ENCODE measurements at regions not wholly inside any gene's neighbourhood (a gene's known extent, or its start where the extent isn't known, plus 50 kb on each side); places are given as distances from the start of the nearest gene placed in this dataset.
"Not testable (repeated sequence)": the region's sequence is repeated elsewhere in the genome, so short reads cannot be mapped to it uniquely, and the experiment has no call there.

DNA sequence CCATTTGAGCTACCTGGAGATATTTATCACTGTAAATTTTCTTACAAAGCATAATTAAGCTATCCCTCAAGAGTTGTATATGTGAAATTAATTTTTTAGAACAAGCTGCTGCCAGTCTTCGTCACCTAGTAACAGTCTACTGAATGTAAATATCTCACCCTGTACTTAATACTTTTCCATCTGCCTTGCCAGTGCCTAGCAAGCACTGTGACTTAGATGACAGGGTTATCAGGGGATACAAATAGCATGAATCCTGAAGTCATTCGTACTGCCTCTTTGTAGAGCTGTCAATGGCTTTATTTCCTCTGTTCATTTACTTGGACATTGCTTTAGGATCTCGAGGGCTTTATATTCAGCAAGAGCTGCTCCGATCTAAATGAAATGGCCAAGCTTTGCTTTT lies 763.6 kb downstream of the ADCYAP1 start:
- DNase-seq (ENCODE audit: low spot score) = no peak

DNA sequence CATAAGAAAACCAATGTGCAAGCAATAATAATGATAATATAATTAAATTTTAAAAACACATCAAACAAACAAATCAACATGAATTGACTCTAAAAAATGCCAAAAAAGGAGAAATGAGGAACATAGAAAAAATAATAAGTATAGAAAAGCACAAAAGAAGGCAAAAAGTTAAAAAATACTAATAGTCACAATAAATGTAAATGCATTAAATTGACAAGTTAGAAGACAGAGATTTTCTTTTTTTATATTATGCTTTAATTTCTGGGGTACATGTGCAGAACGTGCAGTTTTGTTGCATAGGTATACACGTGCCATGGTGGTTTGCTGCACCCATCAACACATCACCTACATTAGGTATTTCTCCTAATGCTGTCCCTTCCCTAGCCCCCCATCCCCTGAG lies 767.0 kb downstream of the ADCYAP1 start:
- not testable (repeated sequence) for DNase-seq (ENCODE audit: low spot score)

DNA sequence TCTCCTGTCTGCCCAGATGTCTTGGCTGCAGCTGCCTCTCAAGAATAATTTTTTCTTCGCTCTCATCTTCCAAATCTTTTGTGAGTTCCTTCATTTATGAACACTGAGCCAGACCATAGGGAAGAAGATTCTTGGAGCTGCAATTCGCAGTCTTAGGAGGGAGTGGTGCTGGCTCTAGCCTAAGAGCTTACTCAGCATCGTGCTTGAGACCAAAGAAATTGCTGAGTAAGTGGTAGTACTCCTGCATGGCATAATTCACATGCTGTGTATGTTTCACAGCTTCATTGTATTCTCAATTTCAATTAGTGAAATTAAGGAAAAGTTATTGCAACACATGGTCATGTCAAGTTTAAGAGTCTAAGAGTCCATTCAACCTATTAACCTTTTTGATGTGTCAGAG lies 771.7 kb downstream of the ADCYAP1 start:
- DNase-seq (ENCODE audit: low spot score) = no peak

DNA sequence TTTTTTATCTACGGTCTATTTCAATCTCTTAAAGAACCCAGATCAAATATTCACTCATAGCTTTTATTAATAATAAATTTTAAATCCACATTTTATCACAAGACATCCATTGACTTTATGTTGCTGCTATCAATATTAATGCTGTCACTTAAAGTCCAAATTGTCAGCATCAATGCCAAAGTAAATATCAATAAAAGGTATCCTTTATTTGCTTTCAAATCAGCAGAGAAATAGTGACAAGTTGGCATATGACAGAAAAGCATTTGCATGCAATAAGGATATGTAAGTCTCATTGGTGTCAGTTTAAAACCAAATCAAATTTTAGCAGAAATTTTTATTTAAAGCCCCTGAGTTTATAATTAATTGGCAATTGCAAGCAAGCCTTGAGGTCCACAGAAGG lies 775.4 kb downstream of the ADCYAP1 start:
- DNase-seq (ENCODE audit: low spot score) = no peak

DNA sequence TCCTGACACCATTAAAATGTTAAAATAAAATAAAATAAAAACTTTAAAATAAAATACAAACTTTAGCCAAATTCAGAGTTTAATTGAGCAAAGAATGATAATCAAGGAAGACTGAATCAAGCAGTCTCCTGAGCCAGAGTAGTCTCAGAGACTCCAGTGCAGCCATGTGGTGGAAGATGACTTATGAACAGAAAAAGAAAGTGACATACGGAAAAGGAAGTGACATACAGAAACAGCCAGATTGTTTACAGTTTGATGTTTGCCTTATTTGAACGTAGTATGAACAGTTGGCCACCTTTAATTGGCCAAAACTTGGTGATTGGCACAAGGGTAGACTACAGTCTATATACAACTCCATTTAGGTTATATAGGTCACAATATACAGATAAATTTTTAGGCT lies 787.2 kb downstream of the ADCYAP1 start:
- DNase-seq (ENCODE audit: low spot score) = no peak

DNA sequence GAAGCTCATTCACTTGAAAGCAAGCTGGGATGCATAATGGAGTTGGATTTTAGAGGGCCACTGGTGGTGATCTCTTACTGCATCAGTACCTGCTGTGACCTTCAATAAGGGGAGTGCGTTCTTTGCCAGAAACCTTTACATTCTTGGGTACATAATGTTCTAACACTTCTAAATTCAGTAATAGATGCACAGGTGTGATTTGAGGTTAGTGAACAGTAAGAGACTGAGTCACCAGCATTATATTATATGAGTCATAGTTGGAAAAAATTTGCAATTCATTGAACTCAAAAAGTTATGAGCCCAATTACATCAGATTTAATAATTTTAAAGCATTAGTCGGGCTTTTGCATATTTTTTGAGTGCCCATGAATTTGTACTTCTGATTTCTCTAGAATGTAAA lies 803.3 kb downstream of the ADCYAP1 start:
- DNase-seq (ENCODE audit: low spot score) = no peak

DNA sequence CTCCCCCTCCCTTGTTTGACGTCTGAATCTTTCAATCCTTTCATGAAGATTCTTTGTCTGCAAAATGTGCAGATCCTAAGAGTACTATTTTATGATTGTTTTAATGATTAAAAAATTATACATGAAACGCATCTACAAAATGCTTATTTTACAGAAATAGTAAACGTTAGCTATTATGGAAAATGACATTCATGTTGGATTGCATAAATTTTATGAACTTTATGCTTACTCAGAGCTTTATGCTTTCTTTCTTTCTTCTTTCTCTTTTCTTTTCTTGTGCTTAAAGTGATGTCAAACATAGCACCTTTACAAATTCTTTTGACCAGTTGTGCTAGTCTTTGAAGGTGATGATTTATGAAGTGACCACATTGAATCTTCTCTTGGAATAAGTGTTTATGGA lies 805.4 kb downstream of the ADCYAP1 start:
- no peak for DNase-seq (ENCODE audit: low spot score)

DNA sequence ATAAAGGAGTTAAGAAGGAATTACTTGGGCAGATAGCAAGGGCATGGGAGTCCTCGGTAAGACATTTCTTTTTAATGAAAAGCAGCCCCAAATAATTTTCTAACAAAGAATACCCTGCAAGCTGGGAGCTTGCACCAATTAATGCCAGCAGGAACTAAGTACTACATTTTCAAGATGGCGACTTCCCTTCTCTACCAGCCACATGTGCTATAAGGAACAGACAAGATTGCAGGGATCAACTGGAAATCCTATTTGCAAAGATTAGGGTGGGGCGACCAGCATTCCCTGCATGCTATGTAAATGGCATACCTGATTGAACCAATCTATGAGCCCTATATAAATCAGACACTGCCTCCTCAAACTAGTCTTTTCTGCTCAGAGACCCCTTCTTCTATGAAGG lies 827.5 kb downstream of the ADCYAP1 start:
- DNase-seq (ENCODE audit: low spot score) = no peak

DNA sequence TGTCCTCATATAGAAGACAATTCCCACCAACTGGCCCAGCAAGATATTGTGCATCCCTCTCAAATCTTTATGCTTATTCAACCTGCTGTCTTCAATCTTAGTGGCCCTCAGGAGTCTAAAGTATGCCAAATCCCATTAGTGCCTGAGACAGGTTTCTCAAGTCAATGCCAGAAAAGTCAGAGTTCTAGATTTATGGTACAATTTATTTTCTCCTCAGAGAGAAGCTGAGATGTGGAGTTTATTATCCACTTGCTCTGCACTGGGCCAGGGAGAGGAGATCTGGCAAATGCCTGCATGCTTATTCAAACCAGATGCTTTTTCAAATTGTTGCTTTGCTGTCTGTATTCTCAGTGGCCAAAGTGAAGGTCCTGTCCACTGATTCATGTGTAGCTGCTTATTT lies 825.2 kb downstream of the METTL4 start:
- no peak for DNase-seq (ENCODE audit: low spot score)

DNA sequence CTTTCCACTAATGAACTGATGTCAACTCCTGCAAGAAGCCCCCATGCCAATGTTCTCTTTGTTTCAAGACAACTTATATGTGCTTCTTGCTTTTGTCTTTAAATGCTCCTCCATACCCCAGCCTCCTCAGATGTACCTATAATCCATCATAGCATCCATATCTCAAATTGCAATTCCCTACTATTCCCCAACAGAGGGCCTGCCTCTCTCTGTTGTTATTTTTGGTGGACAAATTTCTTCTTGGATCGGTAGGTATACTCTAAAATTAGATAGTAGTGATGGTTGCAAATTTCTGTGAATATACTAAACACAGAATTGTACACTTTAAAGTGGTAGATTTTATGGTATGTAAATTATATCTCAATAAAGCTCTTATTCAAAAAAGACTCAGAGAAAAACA lies 820.1 kb downstream of the METTL4 start:
- no peak for DNase-seq (ENCODE audit: low spot score)

DNA sequence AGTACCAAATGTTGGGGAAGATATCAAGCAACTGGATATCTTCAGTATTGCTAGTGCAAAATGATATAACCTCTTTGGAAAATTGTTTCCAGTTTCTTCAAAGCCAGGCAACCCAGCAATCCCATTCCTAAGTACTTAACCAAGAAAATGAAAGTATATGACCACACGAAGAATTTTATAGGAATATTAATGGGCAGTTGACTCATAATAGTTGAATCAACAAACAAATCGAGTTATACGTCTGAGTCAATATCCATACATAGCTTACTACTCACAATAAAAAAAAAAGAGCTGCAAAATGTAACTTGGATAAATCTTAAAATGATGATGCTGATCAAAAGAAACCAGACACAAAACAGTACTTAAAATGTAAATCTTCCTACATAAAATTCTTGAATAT lies 810.4 kb downstream of the METTL4 start:
- DNase-seq (ENCODE audit: low spot score) = no peak

DNA sequence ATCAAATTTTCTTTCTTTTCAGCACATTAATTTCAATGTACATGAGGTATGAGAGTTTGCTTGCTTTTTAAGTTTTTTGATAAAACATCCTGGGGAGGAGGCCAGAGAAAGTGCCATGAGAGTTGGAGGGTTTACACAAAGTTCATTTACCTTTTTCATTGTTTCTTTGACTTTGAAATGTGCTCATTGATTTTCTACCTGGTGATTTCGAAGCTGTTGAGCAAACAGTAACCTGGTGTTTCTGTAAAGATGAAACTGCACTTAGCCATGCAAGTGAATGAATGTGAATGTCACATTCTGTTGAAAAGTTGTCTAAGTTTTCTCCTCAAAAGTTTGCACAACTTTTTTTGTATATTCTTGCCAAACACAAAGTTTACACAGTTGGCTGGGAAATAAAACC lies 797.0 kb downstream of the METTL4 start:
- no peak for DNase-seq (ENCODE audit: low spot score)

DNA sequence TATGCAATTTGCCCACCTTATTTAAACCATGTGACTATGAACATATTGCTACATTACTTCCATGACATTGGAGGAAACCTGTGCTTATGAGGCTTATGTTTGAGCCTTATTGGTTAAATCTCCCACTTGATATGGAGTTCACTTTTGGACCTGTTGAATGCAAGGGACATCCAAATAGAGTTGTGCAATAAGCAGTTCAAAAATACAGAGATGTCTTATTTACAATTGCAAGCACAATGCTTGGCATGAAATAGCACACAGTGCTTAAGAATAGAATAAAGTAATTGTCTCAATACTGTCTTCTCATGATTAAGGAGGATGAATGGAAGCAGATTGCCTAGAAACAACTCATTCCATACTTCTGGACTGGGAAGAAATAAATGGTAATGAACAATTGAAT lies 793.5 kb downstream of the METTL4 start:
- DNase-seq (ENCODE audit: low spot score) = no peak

DNA sequence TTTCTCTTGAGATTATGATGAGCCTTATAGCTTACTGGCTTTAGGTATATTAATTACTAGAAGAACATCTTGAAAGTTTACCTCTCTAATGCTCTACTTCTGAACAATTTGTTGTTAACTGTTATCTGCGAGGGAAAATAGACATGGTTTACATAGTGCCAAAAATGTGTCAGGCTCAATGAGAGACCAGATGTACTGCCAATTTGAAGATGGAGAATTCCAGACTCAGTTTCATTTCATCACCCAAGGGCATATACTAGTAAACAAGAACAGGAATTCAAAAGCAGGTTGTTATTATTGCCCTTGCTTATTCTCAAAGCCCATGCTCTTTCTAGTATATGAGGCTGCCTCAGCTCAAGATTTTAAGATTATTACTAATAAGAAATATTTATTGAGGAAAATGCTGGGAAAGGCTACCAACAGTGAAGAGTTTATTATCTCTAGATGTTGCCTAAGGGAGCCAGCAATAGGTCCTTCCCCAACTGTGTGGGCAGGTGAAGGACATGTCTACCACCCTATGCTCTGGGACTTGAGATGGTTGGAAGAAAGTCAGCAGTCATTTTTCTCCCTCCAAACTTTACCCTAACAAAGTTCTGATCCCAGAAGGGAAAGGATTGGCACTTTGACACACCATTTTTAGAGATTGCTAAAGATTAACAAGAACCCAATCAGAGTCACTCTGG lies 792.7 kb downstream of the METTL4 start:
- DNase-seq (ENCODE audit: low spot score) = no peak

DNA sequence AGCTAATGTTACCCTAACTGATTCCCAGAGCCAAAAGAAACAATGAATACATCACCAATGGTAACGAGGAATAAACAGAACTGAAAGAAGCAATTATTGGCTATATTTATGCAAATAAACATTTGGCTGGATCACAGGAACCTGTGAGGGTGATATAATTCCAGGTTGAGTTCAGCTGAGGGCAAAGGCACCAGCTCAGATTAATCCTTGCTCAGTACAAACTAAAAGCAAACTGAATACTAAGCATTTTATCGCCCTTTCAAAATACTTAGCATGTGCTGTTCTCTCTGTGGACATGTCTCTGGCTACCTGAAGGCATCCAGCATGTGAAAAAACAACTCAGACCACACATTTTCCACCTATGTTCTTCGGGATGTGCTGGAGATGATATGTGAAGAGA lies 791.7 kb downstream of the METTL4 start:
- DNase-seq (ENCODE audit: low spot score) = no peak

DNA sequence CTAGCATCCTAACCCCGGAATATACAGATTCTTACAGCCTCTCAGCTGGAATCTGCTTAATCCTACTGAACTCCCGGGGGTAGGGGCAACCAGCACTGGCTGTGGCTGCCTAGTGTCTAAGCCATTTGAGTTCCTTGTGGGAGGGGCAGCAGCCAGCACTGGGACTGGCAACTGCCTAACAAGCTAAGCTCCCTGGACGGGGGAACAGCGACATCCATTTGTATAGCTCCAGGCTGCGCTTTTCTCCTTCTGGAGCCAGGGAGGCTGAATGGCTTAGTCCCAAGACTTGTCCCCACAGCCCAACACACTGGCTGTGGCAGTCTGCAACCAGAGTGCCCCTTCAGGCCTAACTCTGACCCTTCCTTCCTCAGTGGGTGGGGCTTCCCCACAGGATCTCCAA lies 787.2 kb downstream of the METTL4 start:
- DNase-seq (ENCODE audit: low spot score) = no peak

DNA sequence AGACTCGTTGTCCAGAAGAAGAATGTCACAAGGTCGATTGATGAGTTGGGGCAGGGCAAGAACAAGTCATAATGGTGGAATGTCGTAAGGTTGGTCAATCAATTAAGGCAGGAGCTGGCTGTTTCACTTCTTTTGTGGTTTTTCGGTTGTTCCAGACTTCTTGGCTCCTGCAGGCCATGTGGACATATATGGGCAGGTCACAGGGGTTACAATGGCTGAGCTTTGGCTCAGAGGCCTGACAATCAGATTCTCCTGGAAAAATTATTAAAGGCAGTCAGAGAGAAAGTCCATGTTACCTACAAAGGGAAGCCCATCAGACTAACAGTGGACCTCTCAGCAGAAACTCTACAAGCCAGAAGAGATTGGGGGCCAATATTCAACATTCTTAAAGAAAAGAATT lies 785.3 kb downstream of the METTL4 start:
- not testable (repeated sequence) for DNase-seq (ENCODE audit: low spot score)

DNA sequence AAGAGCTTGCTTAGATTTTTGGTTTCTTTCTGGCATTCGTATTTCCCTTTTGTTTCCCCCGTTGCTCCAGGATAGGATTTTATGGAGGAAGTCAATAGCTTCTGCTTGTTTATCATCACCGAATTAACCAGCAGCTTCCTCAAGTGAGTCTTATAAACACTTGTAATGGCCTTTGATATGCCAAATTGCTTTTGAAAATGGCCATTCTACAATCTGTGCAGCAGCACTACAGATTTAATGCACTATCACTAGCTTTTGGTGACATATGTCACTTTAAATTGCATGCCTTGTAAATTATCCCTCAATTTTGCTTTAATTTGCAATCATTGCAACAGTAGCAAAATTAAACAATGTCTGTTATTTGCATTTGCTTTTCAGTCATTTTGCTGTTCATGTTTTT lies 774.7 kb downstream of the METTL4 start:
- DNase-seq (ENCODE audit: low spot score) = no peak

DNA sequence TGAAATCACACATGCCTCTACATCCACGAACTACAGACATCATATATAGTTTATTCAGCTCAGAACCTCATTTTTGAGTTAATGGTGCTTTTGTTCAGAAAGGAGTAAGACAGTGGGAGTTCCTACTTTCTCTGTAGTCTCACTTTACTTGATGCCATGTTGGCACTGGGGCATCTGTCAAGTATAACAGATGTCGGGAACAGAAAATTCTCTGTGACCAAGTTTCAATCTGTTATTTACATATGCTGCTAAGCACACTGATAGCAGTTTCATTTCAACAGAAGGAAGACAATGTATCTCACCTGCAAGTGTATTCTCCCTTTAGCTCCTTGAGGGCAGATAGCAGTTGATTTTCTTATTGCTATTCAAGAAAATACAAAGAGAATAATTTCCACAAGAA lies 774.1 kb downstream of the METTL4 start:
- no peak for DNase-seq (ENCODE audit: low spot score)

DNA sequence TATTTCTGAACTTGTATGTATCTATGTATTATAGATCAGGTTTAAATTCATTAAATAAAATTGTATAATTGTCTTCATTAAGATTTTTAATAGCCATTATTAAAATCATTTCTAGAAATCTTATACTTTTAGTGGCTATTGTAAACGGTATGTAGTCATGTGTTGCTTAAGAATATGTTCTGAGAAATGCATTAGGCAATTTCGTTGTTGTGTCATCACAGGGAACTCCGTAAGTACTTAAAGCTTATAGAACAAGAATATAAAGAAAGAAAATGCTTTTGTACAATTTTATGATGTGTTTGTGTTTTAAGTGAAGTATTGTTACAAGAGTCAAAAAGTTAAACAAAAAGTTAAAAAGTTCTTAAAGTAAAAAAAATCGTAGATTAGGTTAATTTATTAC lies 765.8 kb downstream of the METTL4 start:
- no peak for DNase-seq (ENCODE audit: low spot score)

DNA sequence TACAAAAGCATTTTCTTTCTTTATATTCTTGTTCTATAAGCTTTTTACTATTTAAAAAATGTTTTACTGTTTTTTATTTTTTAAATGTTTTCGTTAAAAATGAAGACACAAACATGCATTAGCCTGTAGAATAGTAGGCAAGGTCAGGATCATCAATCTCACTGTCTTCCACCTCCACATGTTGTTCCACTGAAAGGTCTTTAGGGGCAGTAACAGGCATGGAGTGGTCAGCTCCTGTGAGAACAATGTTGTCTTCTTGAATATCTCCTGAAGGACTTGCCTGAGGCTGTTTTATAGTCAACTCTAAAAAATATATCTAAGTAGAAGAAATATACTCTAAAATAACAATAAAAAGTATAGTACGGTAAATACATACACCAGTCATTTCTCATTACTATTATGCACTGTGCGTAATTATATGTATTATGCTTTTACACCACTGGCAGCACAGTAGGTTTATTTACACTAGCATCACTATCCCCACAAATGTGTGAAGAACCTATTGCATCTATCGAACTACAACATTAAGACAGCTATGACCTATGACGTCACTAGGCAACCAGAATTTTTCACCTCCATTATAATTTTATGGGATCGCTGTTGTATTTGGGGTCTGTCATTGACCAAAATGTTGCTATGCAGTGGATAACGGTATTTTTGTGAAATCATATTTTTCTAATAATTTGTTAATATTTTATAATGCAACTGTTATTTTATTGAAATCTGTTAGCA lies 764.3 kb downstream of the METTL4 start:
- no peak for DNase-seq (ENCODE audit: low spot score)

DNA sequence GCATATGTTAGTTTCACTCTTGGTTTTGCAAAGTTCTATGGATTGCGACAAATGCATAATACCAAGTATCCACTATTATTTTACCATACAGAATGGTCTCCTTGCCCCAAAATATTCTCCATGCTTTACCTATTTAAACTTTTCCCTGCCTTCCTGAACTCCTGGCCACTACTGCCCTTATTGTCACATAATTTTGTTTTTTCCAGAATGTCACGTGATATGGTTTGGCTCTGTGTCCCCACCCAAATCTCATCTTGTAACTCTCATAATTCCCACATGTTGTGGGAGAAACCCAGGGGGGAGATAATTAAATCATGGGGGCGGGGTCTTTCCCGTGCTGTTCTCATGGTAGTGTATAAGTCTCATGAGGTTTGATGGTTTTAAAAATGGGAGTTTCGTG lies 760.0 kb downstream of the METTL4 start:
- no peak for DNase-seq (ENCODE audit: low spot score)

DNA sequence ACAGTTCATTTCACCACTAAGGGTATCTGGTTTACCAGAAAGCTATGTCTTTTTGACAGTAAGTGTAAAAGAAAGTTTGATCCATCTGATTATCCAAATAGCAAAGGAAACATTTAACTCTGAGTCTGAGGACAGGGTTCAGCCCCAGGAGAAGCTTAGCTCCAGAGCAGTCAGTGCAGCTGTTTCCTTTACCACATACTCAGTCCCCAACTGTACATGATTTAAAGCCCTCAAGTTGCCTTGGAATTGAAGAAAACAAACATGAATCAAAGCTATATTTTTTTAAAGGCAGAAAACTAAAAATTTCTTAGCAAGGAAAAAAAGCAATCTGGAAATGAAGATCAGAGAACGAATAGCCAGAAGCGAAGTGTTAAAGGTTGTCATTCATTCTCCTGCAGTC lies 746.0 kb downstream of the METTL4 start:
- DNase-seq (ENCODE audit: low spot score) = no peak

DNA sequence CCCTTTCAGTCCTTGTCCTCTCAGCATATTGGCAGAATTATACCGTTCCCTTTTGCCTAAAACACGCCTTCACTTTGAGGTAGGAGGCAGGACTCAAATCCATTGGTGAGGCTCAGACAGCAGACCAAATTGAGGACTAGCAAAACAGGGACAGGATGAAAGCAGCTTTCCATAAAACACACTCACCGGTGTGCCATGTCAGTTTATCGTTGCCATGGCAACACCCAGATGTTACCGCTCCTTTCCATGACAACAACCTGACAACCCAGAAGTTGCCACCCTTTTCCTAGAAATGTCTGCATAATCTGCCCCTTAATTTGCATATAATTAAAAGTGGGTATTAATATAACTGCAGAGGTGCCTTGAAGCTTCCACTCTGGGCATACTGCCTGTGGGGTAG lies 730.4 kb downstream of the METTL4 start:
- no peak for DNase-seq (ENCODE audit: low spot score)
